ENCODE measurements at regions not wholly inside any gene's neighbourhood (a gene's known extent, or its start where the extent isn't known, plus 50 kb on each side); places are given as distances from the start of the nearest gene placed in this dataset.
"Not testable (repeated sequence)": the region's sequence is repeated elsewhere in the genome, so short reads cannot be mapped to it uniquely, and the experiment has no call there.

GRCh38 chr2:11945139-11946126, 199.0 kb downstream of the LPIN1 start:
- DNase-seq = no peak
- H3K4me3 ChIP-seq (ENCODE audit: low read depth, low read length) = no peak overlapping the region

GRCh38 chr2:11947956-11948355, 201.5 kb downstream of the LPIN1 start:
- Histone ChIP-seq H3K36me3 (no peaks in the 10 kb centered on the region), H3K9me3 (no peaks in the 10 kb centered on the region), H3K4me3 (ENCODE audit: low read depth, low read length) (no peak overlapping the region), H3K4me1 (no peaks in the 10 kb centered on the region), H3K27me3 (no peaks in the 10 kb centered on the region)
- no peak for DNase-seq
- TF ChIP-seq CTCF (IDR thresholded peaks at IDR 0.05; ENCODE audit: low read depth, low read length) = no peak

More at GRCh38 chr2:11945139-11946126, 199.0 kb downstream of the LPIN1 start:
- Histone ChIP-seq H3K9me3 (no peaks in the 10 kb centered on the region), H3K36me3 (no peaks in the 10 kb centered on the region), H3K4me1 (peaks cover 4% of the 10 kb centered on the region), H3K27me3 (no peaks in the 10 kb centered on the region)
- no peak for TF ChIP-seq CTCF (IDR thresholded peaks at IDR 0.05; ENCODE audit: low read depth, low read length)

- H3K36me3 ChIP-seq = no peaks in the 10 kb centered on the region
- no peak overlapping the region for H3K4me3 ChIP-seq (ENCODE audit: low read depth, low read length)
- TF ChIP-seq CTCF (IDR thresholded peaks at IDR 0.05; ENCODE audit: low read depth, low read length) = no peak
- H3K4me1 ChIP-seq = peaks cover under 1% of the 10 kb centered on the region; the same call in 1 of the 2 replicates
- no peaks in the 10 kb centered on the region for H3K27me3 ChIP-seq
- no peak for DNase-seq
- H3K9me3 ChIP-seq = no peaks in the 10 kb centered on the region; the same call in 1 of the 2 replicates
Observed at GRCh38 chr2:11949732-11950523, 203.5 kb downstream of the LPIN1 start.

GRCh38 chr2:11950896-11951295, 204.5 kb downstream of the LPIN1 start:
- Histone ChIP-seq H3K27me3 (no peaks in the 10 kb centered on the region), H3K36me3 (no peaks in the 10 kb centered on the region), H3K9me3 (no peaks in the 10 kb centered on the region; the same call in 1 of the 2 replicates), H3K4me1 (peaks cover 8% of the 10 kb centered on the region), H3K4me3 (ENCODE audit: low read depth, low read length) (no peak overlapping the region)
- no peak for DNase-seq
- no peak for TF ChIP-seq CTCF (IDR thresholded peaks at IDR 0.05; ENCODE audit: low read depth, low read length)

- H3K27me3 ChIP-seq; H3K4me3 ChIP-seq (ENCODE audit: low read depth, low read length); H3K36me3 ChIP-seq; DNase-seq; H3K9me3 ChIP-seq; H3K4me1 ChIP-seq: not testable (repeated sequence)
Observed at GRCh38 chr2:11951492-11951891, 205.1 kb downstream of the LPIN1 start.

GRCh38 chr2:11953258-11953657, 206.8 kb downstream of the LPIN1 start:
- H3K4me1 ChIP-seq = peaks cover 11% of the 10 kb centered on the region
- H3K4me3 ChIP-seq (ENCODE audit: low read depth, low read length) = no peak overlapping the region
- no peak for DNase-seq
- H3K36me3 ChIP-seq = no peaks in the 10 kb centered on the region
- no peaks in the 10 kb centered on the region; the same call in 1 of the 2 replicates for H3K9me3 ChIP-seq
- no peak for TF ChIP-seq CTCF (IDR thresholded peaks at IDR 0.05; ENCODE audit: low read depth, low read length)
- no peaks in the 10 kb centered on the region for H3K27me3 ChIP-seq

Measured in BE2C (cell line).